Small intestine (tissue), 7 donors: ENCODE measurements at regions not wholly inside any gene's neighbourhood (a gene's known extent, or its start where the extent isn't known, plus 50 kb on each side); places are given as distances from the start of the nearest gene placed in this dataset.

Source experiments
- DNase-seq, 2 donors: peaks; one replicate each; pipeline versions ENCODE4 v3.0.0 to v3.0.0-alpha.2; 2013
- FAIRE-seq: peaks from 2 replicates; lab custom pipeline; 2012; peaks lifted over from hg19 to GRCh38; lab: Jason Lieb, UNC
- H3K27ac ChIP-seq, 3 donors: one replicate each; pipeline ENCODE4 v1.5.1; 2013; ENCODE audit warnings: low read length in 2 of 3, mild to moderate bottlenecking in 2 of 3, control low read depth in 1 of 3, inconsistent platforms in 1 of 3, low read depth in 1 of 3, moderate library complexity in 1 of 3
- H3K27me3 ChIP-seq, 3 donors: one replicate each; pipeline ENCODE4 v1.6.1; 2013; ENCODE audit warnings: low read length in 3 of 3, inconsistent platforms in 1 of 3; ENCODE audit not compliant: control insufficient read depth in 3 of 3, insufficient read depth in 3 of 3
- H3K36me3 ChIP-seq, 3 donors: one replicate each; pipeline ENCODE4 v1.6.1; 2013; ENCODE audit warnings: low read length in 3 of 3, inconsistent platforms in 1 of 3, low read depth in 1 of 3, mild to moderate bottlenecking in 1 of 3, moderate library complexity in 1 of 3; ENCODE audit not compliant: control insufficient read depth in 3 of 3, insufficient read depth in 2 of 3
- H3K4me1 ChIP-seq, 3 donors: one replicate each; pipeline ENCODE4 v1.6.1; 2013; ENCODE audit warnings: low read length in 2 of 3, inconsistent platforms in 1 of 3, low read depth in 1 of 3, mild to moderate bottlenecking in 1 of 3, moderate library complexity in 1 of 3; ENCODE audit not compliant: control insufficient read depth in 3 of 3, insufficient read depth in 2 of 3
- H3K4me3 ChIP-seq, 3 donors: one replicate each; pipeline ENCODE4 v1.5.1; 2013; ENCODE audit warnings: low read length in 3 of 3, control low read depth in 1 of 3, inconsistent platforms in 1 of 3, low read depth in 1 of 3, mild to moderate bottlenecking in 1 of 3, moderate library complexity in 1 of 3
- H3K9me3 ChIP-seq, 2 donors: one replicate each; pipeline ENCODE4 v1.6.1; 2013; ENCODE audit warnings: low read depth in 1 of 2, low read length in 1 of 2; ENCODE audit not compliant: control insufficient read depth in 2 of 2, insufficient read depth in 1 of 2
- WGBS, 3 donors: extraction: QIAGEN DNeasy Blood & Tissue Kit; methylation state at CpG; one replicate each; pipeline ENCODE4 v1.1.7; 2013; 5-methylcytosine and 5-hydroxymethylcytosine counted together
- donor health status: healthy with polysubstance abuse.
- donor health status: control.
- donor health status: control.
- donor health status: Bipolar disorder and iron deficiency.
- donor health status: healthy.

- H3K4me3 ChIP-seq, result no peak overlapping the region
- no peak overlapping the region for H3K27ac ChIP-seq
- peaks cover 0 to 9% (median 0%) of the 10 kb centered on the region in 3 donors for H3K4me1 ChIP-seq
- WGBS, 3 donors, result 87 to 100% (median 93%) methylated on average over 1 of the region's 1 CpG
- DNase-seq, result no peak
- H3K27me3 ChIP-seq, result no peaks in the 10 kb centered on the region
- H3K9me3 ChIP-seq, result no peaks in the 10 kb centered on the region
- no peak for FAIRE-seq
- H3K36me3 ChIP-seq, result no peaks in the 10 kb centered on the region
Observed at GRCh38 chr6:14671937-14672336, 554.4 kb downstream of the CD83 start.

- Histone ChIP-seq H3K27me3 (no peaks in the 10 kb centered on the region), H3K36me3 (no peaks in the 10 kb centered on the region), H3K4me1 (peaks cover 0 to 9% (median 0%) of the 10 kb centered on the region in 3 donors), H3K9me3 (no peaks in the 10 kb centered on the region), H3K4me3 (no peak overlapping the region), H3K27ac (no peak overlapping the region)
- DNase-seq, result no peak
- WGBS, 3 donors, result 83 to 91% (median 86%) methylated on average over 2 of the region's 2 CpGs
- FAIRE-seq, result no peak
Observed at GRCh38 chr6:14673201-14673600, 555.6 kb downstream of the CD83 start.

- Histone ChIP-seq H3K27ac (no peak overlapping the region), H3K27me3 (no peaks in the 10 kb centered on the region), H3K4me1 (peaks cover 0 to 9% (median 0%) of the 10 kb centered on the region in 3 donors), H3K36me3 (no peaks in the 10 kb centered on the region), H3K9me3 (no peaks in the 10 kb centered on the region), H3K4me3 (no peak overlapping the region)
- no peak for DNase-seq
- no peak for FAIRE-seq
- 84 to 92% (median 87%) methylated on average over 4 of the region's 4 CpGs for WGBS, 3 donors
Observed at GRCh38 chr6:14674458-14674857, 556.9 kb downstream of the CD83 start.

GRCh38 chr6:14674867-14675648, 557.5 kb downstream of the CD83 start:
- no peaks in the 10 kb centered on the region for H3K27me3 ChIP-seq
- no peak overlapping the region for H3K27ac ChIP-seq
- 84 to 95% (median 91%) methylated on average over 7 of the region's 7 CpGs for WGBS, 3 donors
- H3K4me3 ChIP-seq, result no peak overlapping the region
- peaks cover 0 to 9% (median 0%) of the 10 kb centered on the region in 3 donors for H3K4me1 ChIP-seq
- DNase-seq (no peak), FAIRE-seq (no peak)
- H3K9me3 ChIP-seq, result no peaks in the 10 kb centered on the region
- H3K36me3 ChIP-seq, result no peaks in the 10 kb centered on the region

- 82 to 97% (median 86%) methylated on average over 2 of the region's 2 CpGs for WGBS, 3 donors
Observed at GRCh38 chr6:14676064-14676463, 558.5 kb downstream of the CD83 start.

GRCh38 chr6:14676977-14677781, 559.6 kb downstream of the CD83 start:
- WGBS, 3 donors, result 95 to 97% (median 96%) methylated on average over 19 of the region's 19 CpGs
- FAIRE-seq, result no peak

More at GRCh38 chr6:14676064-14676463, 558.5 kb downstream of the CD83 start:
- Histone ChIP-seq H3K4me1 (peaks cover 0 to 8% (median 0%) of the 10 kb centered on the region in 3 donors), H3K4me3 (no peak overlapping the region), H3K9me3 (no peaks in the 10 kb centered on the region), H3K27ac (no peak overlapping the region), H3K27me3 (no peaks in the 10 kb centered on the region), H3K36me3 (no peaks in the 10 kb centered on the region)
- FAIRE-seq, result no peak
- no peak for DNase-seq

GRCh38 chr6:14681699-14682487, 564.0 kb upstream of the JARID2 start:
- DNase-seq (no peak), FAIRE-seq (no peak)
- Histone ChIP-seq H3K27me3 (no peaks in the 10 kb centered on the region), H3K36me3 (no peaks in the 10 kb centered on the region), H3K4me3 (no peak overlapping the region), H3K4me1 (no peaks in the 10 kb centered on the region), H3K27ac (no peak overlapping the region), H3K9me3 (no peaks in the 10 kb centered on the region)
- WGBS, 3 donors, result 86 to 96% (median 91%) methylated on average over 11 of the region's 11 CpGs

More at GRCh38 chr6:14676977-14677781, 559.6 kb downstream of the CD83 start:
- Histone ChIP-seq H3K4me1 (no peaks in the 10 kb centered on the region), H3K36me3 (no peaks in the 10 kb centered on the region), H3K27me3 (no peaks in the 10 kb centered on the region), H3K27ac (no peak overlapping the region), H3K4me3 (no peak overlapping the region), H3K9me3 (no peaks in the 10 kb centered on the region)
- DNase-seq, result no peak

GRCh38 chr6:14682812-14683211, 563.1 kb upstream of the JARID2 start:
- Histone ChIP-seq H3K4me1 (no peaks in the 10 kb centered on the region), H3K27me3 (no peaks in the 10 kb centered on the region), H3K9me3 (no peaks in the 10 kb centered on the region), H3K4me3 (no peak overlapping the region), H3K36me3 (no peaks in the 10 kb centered on the region), H3K27ac (no peak overlapping the region)
- WGBS, 3 donors, result 75 to 100% (median 93%) methylated on average over 1 of the region's 1 CpG
- FAIRE-seq (no peak), DNase-seq (no peak)
